HG03139 (cell line): ENCODE measurements at regions not wholly inside any gene's neighbourhood (a gene's known extent, or its start where the extent isn't known, plus 50 kb on each side); places are given as distances from the start of the nearest gene placed in this dataset.
"Not testable (repeated sequence)": the region's sequence is repeated elsewhere in the genome, so short reads cannot be mapped to it uniquely, and the experiment has no call there.

Experiments used
- ATAC-seq: cut with Tn5 transposase; IDR thresholded peaks from one replicate; pipeline ENCODE4 v1.9.1; 2021; ENCODE audit not compliant: unreplicated experiment

DNA sequence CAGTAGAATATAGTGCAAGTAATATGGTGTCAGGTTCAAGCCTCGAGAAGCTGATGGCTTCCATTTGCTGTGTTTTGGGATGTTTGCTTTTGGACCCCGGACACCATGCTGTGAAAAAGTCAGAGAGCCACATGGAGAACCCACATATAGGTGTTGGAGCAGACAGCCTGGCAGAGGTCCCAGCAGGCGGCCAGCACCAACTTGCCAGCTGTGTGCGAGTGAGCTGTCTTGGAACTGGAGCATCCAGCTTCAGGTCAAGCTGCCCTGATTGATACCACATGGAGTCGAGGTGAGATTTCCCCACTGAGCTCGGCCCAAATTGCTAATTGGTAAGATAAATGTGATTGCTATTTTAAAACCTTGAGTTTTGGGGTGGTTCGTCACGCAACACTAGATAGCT lies 185.7 kb upstream of the TBL1XR1 start:
- ATAC-seq, result no peak

DNA sequence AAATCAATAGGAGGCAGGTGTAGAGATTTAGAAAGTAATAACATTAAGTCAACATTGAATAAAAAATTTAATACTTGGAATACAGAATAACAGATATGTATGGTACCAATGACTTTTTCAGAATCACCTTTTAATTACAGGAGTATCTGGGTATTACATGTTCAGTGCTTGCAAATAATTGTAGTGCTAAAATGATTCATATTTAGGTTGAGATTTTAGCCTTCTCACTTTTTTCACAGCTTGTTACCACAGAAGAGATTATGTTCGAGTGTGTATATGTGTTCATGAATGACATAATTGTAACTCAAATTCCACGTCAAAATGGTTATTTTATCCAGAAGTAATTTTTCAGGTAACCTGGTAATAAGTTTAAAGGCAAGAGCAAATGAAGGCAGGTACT lies 187.9 kb upstream of the TBL1XR1 start:
- ATAC-seq, result no peak

DNA sequence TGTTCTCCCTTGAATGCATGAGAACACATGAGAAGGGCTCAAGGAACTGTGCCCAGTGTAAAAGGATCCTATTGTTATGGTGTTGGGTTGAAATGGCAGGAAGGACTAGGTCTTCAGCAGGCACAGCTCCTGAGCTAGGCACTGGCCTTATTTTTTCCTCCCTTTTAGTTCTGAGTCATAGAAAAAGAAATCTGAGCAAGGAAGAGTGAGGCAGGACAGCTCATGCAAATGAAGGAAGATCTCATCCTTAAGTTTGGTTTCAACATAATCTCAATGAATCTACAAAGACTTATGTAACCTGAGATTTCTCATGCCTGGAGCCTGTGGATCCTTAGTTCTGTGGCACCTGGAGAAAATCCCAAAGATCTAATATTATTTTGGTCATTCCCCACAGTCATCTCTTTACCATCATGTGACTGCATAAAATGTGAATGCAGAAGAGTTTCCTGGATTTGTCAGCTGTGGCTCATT lies 188.6 kb upstream of the TBL1XR1 start:
- ATAC-seq, result no peak

DNA sequence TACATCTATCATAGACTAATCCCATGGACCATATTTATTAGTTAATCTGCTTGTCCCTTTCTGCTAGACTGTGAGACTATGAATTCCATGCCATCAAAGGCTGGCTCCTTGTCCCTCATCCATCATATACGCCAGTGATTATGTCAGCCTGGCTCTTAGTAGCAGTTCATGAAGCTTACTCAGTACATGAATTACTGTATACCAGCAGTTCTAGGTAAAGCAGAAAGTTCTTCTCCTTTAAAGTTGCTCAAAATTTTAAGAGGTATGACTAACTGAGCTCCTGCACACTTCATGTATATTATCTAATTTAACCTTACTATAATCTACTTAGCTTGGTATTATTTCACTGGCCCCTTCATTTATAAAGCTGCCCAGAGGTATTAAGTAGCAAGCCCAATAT lies 190.9 kb upstream of the TBL1XR1 start:
- ATAC-seq, result no peak

DNA sequence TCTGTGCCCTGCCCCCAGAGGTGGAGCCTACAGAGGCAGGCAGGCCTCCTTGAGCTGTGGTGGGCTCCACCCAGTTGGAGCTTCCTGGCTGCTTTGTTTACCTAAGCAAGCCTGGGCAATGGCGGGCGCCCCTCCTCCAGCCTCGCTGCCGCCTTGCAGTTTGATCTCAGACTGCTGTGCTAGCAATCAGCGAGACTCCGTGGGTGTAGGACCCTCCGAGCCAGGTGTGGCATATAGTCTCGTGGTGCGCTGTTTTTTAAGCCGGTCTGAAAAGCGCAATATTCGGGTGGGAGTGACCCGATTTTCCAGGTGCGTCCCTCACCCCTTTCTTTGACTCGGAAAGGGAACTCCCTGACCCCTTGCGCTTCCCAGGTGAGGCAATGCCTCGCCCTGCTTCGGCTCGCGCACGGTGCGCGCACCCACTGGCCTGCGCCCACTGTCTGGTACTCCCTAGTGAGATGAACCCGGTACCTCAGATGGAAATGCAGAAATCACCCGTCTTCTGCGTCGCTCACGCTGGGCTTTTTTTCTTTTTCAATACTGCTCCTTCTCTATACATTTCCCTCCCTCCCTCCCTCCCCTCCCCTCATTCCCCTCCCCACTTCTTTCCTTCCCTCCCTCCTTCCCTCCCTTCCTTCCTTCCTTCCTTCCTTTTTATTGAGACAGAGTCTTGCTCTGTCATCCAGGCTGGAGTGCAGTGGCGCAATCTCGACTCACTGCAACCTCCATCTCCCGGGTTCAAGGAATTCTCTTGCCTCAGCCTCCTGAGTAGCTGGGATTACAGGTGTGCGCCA lies 197.1 kb upstream of the TBL1XR1 start:
- ATAC-seq, result not testable (repeated sequence)

DNA sequence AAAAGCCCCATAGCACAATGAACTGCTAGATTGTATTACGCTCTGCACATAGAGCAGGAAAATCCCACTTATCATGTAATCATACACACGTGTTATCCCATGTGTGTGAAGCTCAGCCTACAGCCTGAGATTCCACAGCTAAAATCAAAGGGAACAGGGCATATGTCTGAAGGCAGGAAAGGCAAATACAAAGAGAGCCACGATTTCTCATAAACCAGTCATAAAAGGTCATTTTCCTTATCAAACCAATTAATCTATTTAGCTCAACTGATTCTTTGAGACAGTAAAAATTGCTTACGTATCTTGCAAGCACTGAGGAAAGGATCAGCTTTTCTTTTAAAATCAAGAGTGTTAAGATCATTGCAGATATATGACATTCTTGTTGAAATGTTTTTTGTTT lies 199.5 kb upstream of the TBL1XR1 start:
- ATAC-seq, result no peak

DNA sequence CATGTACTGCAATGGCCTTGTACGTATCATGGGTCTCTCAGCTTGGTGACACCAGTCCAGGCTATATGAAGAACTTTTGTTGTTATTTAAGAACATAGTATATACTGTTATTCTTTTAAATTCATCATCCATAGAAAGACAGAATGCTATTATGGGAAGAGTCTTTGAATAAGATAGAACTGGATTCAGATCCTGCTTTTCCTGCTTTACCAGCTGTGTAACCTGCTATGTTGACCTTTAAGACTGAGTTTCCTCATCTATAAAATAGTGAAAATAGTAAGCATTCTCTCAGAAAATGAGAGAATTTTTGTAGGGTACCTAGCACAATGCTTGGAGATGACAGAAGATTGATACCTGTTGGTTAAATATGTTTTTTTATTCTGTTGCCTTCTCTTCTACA lies 204.1 kb upstream of the TBL1XR1 start:
- no peak for ATAC-seq

DNA sequence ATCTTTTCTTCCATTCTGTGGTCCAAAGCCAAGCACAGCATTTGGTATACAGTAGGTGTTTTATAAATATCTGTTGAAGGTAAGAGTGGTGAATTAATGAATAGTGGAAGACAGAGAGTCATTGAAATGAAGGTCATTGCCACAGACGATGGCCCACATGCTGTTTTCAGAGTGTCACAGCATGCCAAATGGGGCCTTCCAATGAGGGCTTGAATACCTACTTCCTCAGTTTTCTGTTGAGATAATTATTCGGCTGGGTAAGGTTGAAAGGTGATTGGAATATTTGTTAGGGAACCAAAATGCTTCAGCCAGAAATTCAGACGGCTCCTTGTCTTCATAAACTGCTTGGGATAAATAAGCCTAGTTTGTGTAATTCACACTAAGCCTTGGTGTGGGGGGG lies 205.3 kb upstream of the TBL1XR1 start:
- ATAC-seq, result no peak

DNA sequence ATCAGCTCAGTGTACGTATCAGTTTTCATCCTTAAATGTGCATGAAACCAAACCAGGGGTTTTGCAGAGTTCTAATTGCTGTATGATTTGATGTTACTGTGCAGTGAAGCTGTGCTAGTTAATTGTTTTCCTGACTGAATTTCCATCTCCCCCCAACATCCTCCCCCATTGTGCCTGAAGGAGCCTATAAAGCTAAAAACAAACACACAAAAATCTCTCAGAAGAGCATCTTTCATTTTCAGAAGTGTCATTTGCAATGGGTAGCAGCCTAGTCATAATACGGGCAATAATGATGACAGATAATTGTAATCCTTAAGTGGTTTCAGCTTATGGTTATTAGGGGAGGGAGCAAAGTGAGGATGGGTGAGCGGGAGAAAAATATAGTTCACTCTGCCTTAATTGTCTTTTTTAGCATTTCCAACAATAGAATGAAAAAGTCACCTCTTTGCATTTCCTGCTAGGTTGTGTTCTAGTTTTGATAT lies 207.9 kb upstream of the TBL1XR1 start:
- no peak for ATAC-seq

DNA sequence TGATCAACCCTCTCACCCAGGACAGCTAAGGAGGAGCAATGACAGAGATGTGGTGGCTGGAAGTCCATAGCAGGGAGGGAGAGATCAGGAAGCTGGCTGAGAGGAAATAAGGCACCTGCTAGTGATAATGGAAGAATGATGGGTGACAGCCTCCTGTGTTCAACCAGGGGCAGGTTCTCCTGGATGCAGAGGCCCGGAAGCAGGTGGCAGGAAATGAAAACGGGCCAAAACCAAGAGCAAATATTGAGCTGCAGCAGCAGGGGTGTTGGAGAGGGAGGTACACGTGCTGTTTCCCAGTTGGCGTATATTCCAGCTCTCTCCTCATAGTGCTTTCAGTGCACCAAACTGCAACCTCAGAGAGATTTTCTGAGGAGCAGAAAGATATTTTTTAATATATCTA lies 213.4 kb upstream of the TBL1XR1 start:
- no peak for ATAC-seq

DNA sequence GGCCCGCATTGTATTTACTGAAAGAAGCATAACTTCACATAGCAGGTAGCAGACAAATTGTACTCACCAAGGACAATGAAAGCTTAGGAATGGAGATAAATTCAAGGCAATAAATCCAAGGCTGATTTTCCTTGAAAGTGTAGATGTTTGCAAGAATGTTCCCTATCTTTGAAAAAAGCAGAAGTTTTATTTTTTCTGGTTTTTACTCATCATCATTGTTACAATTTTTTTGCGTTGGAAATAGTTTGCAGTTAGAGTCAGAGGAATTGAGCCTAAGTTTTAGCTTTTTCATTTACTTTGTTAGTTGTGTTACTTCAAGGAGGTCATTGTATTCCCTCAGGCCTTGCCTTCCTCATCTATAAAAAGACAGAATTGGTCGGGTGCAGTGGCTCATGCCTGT lies 213.9 kb upstream of the TBL1XR1 start:
- no peak for ATAC-seq

DNA sequence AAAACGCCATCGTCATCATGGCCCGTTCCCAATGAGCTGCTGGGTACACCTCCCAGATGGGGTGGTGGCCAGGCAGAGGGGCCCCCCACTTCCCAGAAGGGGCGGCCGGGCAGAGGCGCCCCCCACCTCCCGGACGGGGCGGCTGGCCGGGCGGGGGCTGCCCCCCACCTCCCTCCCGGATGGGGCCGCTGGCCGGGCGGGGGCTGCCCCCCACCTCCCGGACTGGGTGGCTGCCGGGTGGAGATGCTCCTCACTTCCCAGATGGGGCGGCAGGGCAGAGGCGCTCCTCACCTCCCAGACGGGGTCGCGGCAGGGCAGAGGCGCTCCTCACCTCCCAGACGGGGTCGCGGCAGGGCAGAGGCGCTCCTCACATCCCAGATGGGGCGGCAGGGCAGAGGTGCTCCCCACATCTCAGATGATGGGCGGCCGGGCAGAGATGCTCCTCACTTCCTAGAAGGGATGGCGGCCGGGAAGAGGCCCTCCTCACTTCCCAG lies 215.4 kb upstream of the TBL1XR1 start:
- ATAC-seq, result not testable (repeated sequence)

DNA sequence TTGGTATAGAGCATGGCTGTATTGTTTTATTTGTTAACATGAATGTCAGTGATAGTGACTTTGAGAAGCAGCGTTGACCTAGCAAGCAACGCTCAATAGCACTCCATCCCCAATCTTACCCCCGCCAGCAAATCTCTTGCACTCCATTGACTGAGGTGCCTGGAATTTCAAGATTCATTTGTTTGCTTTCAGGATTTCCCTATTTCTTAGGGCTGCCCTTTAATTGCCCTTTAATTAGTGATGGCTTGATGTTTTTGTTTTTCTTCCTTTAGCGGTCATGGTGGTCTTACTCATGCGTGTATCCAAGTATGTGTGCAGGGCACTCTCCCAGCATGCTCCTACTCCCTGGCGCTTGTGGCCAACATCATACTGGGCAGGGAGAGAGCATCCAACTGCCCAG lies 216.8 kb upstream of the TBL1XR1 start:
- ATAC-seq, result no peak

DNA sequence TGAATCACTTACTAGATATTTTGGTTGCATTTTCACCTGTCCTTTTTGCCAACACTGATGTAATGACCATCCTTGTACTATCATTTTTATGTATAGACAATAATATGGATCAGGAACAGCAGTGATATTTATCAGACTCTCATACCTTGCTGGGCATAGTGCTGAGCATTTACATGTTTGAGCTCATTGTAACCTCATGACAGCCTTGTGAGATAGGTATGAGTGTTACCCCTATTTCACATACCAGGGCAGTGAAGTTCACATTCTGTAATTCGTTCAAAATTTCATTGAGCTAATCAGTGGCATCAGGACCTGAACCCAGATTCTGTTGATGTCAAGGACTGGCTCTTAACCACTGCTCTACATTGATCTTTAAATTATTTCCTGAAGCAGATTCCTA lies 221.5 kb upstream of the TBL1XR1 start:
- no peak for ATAC-seq

DNA sequence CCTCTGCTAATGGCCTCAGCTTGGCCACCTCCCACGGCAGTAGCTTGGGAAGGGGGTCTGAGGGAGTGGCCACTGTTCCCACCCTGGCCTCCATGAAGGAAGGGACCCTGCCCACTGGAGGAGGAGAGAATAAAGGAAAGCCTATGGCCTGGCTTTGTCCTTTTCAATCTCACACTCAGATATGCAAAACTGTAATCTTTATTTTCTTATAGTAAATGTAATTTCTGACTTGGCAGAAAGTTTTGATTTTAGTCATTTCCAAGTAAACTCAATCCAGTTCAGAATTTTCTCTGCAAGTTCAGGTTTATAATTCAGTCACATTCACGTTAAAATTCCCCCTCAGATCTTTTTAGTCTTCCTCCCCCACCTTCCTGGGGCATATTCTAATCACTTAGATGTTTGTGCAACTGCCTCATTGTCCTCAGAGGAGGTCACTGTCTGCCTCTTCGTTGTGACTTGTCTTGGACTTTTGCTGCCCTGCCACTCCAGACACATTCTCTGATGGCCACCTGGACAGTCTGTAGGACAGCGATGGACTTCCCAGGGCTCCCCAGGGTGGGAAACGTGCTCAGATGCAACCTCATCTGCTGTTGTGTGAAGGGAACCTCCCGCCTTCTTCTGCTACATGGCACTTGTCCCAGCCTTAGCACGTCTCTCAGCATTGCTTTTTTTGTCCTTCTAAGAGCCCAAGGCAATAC lies 222.8 kb upstream of the TBL1XR1 start:
- no peak for ATAC-seq

DNA sequence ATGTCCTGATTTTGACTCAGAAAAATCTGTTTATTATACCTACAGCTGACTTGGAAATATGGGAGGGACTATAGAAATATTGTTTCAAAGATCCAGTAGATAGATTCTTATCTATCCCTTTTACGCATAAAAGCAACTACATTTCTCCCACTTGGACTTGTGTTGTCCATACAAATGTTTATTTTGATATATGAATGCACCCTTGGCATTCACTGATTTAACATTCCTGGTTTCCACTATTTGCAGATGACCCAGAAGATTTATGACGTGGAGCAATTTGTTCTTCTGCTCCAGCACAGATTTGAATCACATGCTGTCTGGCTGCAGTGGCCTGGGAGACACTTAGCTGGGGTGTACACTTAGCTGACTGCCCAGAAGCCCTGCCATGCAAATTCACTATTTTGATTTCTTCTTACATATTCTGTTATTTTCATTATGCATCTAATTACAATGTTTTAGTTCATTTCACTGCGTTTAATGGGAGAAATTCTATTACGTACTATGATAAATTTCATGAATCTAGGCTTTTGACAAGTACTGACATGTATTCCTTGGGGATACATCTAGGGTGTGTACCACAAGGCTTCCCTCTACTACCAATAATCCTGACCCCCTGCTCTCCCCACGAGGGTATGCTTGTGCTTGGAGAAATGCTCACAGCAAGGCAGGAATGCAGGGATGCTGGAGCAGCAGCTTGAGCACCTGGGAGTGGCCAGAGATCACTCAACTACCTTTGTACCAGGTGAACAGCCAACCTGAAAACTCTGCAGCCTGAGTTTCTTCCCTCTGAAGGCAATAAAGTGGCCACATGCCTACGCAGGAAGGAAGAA lies 223.6 kb upstream of the TBL1XR1 start:
- ATAC-seq, result no peak

DNA sequence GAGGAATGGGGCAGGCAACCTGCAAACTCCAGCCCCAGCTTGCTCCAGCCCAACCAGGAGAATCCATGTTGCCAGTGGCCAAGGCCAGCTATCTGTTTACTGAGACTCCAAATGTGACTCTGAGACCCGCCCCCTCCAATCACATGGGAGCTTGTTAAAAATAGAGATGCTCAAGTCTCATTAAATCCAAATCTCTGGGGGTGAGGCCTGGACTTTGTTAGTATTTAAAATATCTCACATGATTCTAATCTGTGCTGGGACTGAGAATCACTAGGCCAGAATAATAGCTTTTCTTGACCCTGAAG lies 224.2 kb upstream of the TBL1XR1 start:
- no peak for ATAC-seq

DNA sequence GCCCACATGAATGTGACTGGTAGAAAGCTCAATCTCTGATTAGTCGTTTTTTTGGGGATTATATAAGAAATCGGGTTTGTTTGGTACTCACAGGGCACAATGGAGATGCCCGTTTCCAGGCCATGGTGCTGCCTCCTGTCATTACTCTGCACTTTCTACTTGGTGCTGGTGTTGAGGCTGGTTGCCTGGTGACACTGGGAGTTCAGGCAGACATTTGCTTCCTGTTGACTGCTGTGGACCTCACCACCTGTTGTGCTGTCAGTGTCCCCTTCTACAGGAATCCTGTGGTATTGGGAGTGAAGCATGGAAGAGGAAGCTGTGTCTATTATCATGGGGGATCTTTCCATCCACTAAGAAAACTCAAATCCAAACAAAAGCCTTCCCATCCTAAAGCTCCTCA lies 227.2 kb upstream of the TBL1XR1 start:
- no peak for ATAC-seq

DNA sequence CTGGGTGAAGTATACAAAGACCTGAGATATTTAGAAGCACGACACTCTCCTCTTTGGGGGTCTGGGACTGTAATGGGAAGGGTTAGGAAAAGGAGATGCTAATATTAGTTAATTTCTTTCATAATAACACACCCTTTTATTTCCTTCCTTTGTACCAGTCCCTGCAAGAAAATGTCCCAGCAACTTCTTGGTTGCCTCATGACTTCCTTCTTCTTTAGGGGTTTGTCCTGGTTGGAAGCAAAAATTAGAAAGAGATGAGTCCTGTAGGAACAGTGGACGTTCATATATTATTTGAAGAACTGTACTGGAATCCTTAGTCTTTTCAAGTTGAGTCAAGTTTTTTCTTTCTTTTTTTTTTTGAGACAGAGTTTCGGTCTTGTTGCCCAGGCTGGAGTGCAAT lies 227.8 kb upstream of the TBL1XR1 start:
- no peak for ATAC-seq

DNA sequence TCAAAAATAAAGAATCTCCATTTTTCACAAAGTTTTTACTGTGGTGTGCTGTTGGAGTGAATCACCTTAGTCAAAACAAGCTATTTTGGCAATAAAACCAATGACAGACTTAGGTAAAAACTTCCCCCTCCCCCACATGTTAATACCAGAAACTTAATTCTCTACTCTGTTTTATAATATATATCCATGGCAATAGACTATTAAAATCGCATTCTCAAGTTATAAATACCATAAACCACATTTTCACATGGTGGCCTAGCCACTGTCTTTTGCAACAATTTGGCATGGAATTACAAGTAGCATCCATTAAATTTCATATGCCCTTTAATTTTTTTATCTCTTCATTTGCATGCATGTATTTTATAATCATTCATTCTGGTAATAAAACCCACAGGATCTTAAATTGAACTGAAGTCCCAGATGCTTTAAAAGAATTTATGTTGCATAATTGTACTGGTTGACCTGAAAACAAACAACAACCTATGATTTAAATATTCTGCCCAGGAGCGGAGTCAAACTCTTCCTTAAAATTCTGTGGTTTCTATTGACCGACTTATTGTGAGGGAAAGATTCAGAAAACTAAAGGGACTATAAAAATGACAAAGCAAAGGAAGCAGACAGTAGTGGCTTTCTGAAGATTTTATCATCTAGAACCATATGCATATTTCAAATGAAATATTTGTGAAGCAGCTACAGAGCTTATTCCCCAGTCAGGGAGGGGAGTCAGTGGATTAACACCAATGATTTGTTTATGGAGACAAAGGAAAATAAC lies 229.0 kb upstream of the TBL1XR1 start:
- ATAC-seq, result no peak
